ENCODE measurements at regions not wholly inside any gene's neighbourhood (a gene's known extent, or its start where the extent isn't known, plus 50 kb on each side); places are given as distances from the start of the nearest gene placed in this dataset.

- Histone ChIP-seq H3F3A (ENCODE audit: low read depth) (no peaks in the 10 kb centered on the region), H3K27me3 (ENCODE audit: insufficient read depth, low read length, poor library complexity, severe bottlenecking) (no peaks in the 10 kb centered on the region), H3K9me3 (ENCODE audit: insufficient read depth, low read depth, low read length) (no peaks in the 10 kb centered on the region), H2AFZ (ENCODE audit: low read length) (no peak overlapping the region), H3K9me2 (replicated peaks; ENCODE audit: low read depth, low read length) (no peaks in the 10 kb centered on the region), H4K20me1 (ENCODE audit: insufficient read depth, low read length, poor library complexity, severe bottlenecking) (no peaks in the 10 kb centered on the region), H3K9ac (ENCODE audit: low read depth, low read length, poor library complexity, severe bottlenecking) (no peak overlapping the region), H3K4me2 (ENCODE audit: low read depth, low read length, poor library complexity, severe bottlenecking) (no peak overlapping the region), H3K4me1 (ENCODE audit: insufficient read depth, low read length, poor library complexity, severe bottlenecking) (no peaks in the 10 kb centered on the region), H3K4me3 (ENCODE audit: low read length, poor library complexity, severe bottlenecking) (no peak overlapping the region), H3K36me3 (ENCODE audit: insufficient read depth, low read length) (no peaks in the 10 kb centered on the region), H3K79me2 (ENCODE audit: insufficient read depth, low read length) (no peaks in the 10 kb centered on the region)
- TF ChIP-seq EZH2phosphoT487 (IDR thresholded peaks at IDR 0.05; ENCODE audit: borderline replicate concordance) (no peak), CTCF (conservative IDR thresholded peaks at IDR 0.05; ENCODE audit: low read length) (no peak)
Measured at GRCh38 chr9:118940473-118940872, 428.8 kb downstream of the BRINP1 start.

GRCh38 chr9:118946669-118947068 lies 422.6 kb downstream of the BRINP1 start:
- H3K9me3 ChIP-seq (ENCODE audit: insufficient read depth, low read depth, low read length), result no peaks in the 10 kb centered on the region
- H2AFZ ChIP-seq (ENCODE audit: low read length), result no peak overlapping the region
- TF ChIP-seq CTCF (conservative IDR thresholded peaks at IDR 0.05; ENCODE audit: low read length) (no peak), EZH2phosphoT487 (IDR thresholded peaks at IDR 0.05; ENCODE audit: borderline replicate concordance) (no peak)
- no peaks in the 10 kb centered on the region for H3K4me1 ChIP-seq (ENCODE audit: insufficient read depth, low read length, poor library complexity, severe bottlenecking)
- no peak overlapping the region for H3K9ac ChIP-seq (ENCODE audit: low read depth, low read length, poor library complexity, severe bottlenecking)
- H3K36me3 ChIP-seq (ENCODE audit: insufficient read depth, low read length), result no peaks in the 10 kb centered on the region
- H3K79me2 ChIP-seq (ENCODE audit: insufficient read depth, low read length), result no peaks in the 10 kb centered on the region
- H3K27me3 ChIP-seq (ENCODE audit: insufficient read depth, low read length, poor library complexity, severe bottlenecking), result no peaks in the 10 kb centered on the region
- no peaks in the 10 kb centered on the region for H3K9me2 ChIP-seq (replicated peaks; ENCODE audit: low read depth, low read length)
- no peak overlapping the region for H3K4me2 ChIP-seq (ENCODE audit: low read depth, low read length, poor library complexity, severe bottlenecking)
- H4K20me1 ChIP-seq (ENCODE audit: insufficient read depth, low read length, poor library complexity, severe bottlenecking), result no peaks in the 10 kb centered on the region
- no peaks in the 10 kb centered on the region for H3F3A ChIP-seq (ENCODE audit: low read depth)
- H3K4me3 ChIP-seq (ENCODE audit: low read length, poor library complexity, severe bottlenecking), result no peak overlapping the region

GRCh38 chr9:118954857-118955256 lies 414.4 kb downstream of the BRINP1 start:
- TF ChIP-seq EZH2phosphoT487 (IDR thresholded peaks at IDR 0.05; ENCODE audit: borderline replicate concordance) (no peak), CTCF (conservative IDR thresholded peaks at IDR 0.05; ENCODE audit: low read length) (no peak)
- Histone ChIP-seq H2AFZ (ENCODE audit: low read length) (no peak overlapping the region), H3K36me3 (ENCODE audit: insufficient read depth, low read length) (no peaks in the 10 kb centered on the region), H3K4me2 (ENCODE audit: low read depth, low read length, poor library complexity, severe bottlenecking) (no peak overlapping the region), H3K9me3 (ENCODE audit: insufficient read depth, low read depth, low read length) (no peaks in the 10 kb centered on the region), H3K79me2 (ENCODE audit: insufficient read depth, low read length) (no peaks in the 10 kb centered on the region), H3F3A (ENCODE audit: low read depth) (no peaks in the 10 kb centered on the region), H3K9me2 (replicated peaks; ENCODE audit: low read depth, low read length) (no peaks in the 10 kb centered on the region), H3K4me1 (ENCODE audit: insufficient read depth, low read length, poor library complexity, severe bottlenecking) (no peaks in the 10 kb centered on the region), H4K20me1 (ENCODE audit: insufficient read depth, low read length, poor library complexity, severe bottlenecking) (no peaks in the 10 kb centered on the region), H3K4me3 (ENCODE audit: low read length, poor library complexity, severe bottlenecking) (no peak overlapping the region), H3K27me3 (ENCODE audit: insufficient read depth, low read length, poor library complexity, severe bottlenecking) (no peaks in the 10 kb centered on the region), H3K9ac (ENCODE audit: low read depth, low read length, poor library complexity, severe bottlenecking) (no peak overlapping the region)
